ENCODE measurements at regions not wholly inside any gene's neighbourhood (a gene's known extent, or its start where the extent isn't known, plus 50 kb on each side); places are given as distances from the start of the nearest gene placed in this dataset.
A peak's percentile ranks its signal among the peaks of the same experiment; 100 is the strongest.
"Not testable (repeated sequence)": the region's sequence is repeated elsewhere in the genome, so short reads cannot be mapped to it uniquely, and the experiment has no call there.

DNA sequence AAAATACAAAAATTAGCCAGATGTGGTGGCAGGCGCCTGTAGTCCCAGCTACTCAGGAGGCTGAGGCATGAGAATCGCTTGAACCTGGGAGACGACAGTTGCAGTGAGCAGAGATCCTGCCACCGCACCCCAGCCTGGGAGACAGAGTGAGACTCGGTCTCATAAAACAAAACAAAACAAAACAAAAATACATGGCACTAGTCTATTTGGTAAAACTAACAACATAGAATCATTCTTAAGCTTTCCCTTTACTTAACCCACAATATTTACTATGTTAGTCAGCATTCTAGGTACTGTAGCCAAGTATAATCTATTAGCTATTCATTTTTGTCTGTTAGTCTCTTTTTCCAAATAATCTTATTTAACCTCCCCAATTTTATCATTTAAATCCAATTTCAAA, 1482.8 kb downstream of the SLITRK5 start:
- FAIRE-seq (no peak), DNase-seq (ENCODE audit: low spot score) (no peak)

DNA sequence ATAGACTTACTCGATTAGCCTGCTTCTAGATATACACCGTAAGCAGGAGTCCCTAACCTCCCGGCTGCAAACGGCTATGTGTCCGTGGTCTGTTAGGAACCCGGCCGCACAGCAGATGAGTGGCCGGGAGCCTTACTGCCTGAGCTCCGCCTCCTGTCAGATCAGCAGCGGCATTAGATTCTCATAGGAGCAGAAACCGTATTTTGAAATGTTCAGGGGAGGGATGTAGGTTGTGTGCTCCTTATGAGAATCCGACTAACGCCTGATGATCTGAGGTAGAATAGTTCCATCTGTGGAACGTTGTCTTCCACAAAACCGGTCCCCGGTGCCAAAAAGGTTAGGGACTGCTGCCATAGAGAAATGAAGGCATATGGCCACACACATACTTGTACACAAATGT, 1491.9 kb downstream of the SLITRK5 start:
- DNase-seq (ENCODE audit: low spot score) (no peak), FAIRE-seq (no peak)

DNA sequence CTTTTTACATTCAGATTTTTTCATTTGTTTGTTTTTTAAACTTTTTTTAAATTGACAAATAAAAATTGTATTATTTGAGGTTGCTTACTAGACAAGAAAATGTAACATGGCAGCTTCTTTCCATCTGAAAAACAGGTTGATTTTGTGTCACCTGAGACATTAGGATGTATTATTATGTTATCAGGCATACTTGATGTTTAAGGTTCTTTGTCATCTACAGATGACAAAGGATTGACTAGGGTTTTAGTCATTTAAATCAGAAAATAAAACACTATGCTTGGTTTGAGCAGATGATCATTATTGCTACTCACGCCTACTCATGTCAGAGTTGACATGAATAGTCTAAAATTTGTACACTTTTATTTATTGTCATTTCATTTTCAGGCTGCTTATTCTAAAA, 1494.5 kb downstream of the SLITRK5 start:
- DNase-seq (ENCODE audit: low spot score), result no peak
- FAIRE-seq, result no peak

DNA sequence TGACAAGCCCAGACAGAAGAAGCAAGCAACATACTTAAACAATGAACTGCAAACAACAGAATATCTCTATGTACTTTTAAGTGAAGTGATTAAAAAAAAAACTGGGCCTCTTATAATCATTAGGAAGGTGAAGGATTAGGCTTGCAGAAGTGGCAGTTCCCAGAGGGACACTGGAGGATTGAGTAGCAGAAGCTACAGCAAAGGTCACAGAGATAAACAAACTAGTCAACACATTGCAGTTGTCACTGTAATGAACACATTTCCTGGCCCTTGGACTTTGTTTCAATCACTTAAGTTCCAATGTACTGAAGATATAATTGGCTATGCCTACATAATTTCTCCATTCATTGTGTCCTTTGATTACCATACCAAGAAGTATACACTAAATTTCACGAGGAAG, 1498.8 kb downstream of the SLITRK5 start:
- no peak for DNase-seq (ENCODE audit: low spot score)
- FAIRE-seq, result no peak

DNA sequence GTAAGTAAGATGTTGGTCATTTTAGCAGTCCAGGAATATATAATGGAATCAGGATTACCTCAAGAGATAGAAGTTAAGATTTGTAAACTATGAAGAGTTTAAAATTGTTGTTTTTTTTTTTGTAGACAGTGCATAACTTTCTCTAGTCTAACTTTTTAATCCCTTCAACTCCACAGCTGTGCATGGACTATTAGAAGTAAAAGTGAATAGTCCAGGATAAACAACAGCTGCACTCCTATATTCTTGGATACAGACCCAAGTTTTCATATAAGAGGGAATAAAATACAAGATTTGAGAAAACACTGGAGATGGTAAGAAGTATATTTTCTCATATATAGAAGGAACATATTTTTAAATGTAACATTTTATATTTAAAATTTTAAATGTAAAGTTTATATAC, 1509.9 kb downstream of the SLITRK5 start:
- no peak for FAIRE-seq
- no peak for DNase-seq (ENCODE audit: low spot score)

DNA sequence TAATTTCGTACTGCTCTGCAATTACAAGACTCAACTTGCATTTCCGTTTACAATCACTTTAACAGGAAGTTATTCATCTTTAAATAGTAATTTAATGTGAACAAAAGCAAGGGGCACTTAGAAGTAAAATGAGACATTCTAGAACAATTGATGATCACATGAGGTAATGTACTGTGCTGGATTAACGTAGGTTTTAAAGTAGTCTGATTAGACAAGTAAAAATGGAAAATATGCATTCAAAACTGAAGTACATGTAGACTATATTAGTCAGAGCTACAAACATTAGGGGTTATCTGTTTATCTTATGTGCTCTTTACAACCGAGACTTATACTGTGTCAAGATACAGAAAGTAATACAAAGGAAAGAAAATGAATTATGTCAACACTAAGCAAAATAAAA, 1528.0 kb downstream of the SLITRK5 start:
- FAIRE-seq (no peak), DNase-seq (ENCODE audit: low spot score) (no peak)

DNA sequence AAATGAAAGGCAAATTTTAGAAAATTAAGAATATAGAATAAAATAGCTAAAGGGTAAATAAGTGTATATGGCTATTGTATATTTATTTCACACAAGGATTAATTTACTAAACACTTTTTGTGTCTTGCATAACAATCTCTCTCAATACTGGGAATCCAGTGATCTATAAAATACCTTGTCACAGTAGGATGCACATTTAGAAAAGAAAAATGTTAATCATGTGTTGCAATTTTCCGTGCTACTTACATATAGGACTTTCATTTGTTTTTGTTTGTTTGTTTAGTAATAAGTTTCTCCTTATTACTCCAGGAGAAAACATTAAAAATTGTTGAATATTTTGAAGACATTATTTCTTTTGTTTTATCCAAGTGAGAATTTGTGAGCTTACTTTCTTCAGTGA, 1533.3 kb downstream of the SLITRK5 start:
- DNase-seq (ENCODE audit: low spot score) (no peak), FAIRE-seq (no peak)

DNA sequence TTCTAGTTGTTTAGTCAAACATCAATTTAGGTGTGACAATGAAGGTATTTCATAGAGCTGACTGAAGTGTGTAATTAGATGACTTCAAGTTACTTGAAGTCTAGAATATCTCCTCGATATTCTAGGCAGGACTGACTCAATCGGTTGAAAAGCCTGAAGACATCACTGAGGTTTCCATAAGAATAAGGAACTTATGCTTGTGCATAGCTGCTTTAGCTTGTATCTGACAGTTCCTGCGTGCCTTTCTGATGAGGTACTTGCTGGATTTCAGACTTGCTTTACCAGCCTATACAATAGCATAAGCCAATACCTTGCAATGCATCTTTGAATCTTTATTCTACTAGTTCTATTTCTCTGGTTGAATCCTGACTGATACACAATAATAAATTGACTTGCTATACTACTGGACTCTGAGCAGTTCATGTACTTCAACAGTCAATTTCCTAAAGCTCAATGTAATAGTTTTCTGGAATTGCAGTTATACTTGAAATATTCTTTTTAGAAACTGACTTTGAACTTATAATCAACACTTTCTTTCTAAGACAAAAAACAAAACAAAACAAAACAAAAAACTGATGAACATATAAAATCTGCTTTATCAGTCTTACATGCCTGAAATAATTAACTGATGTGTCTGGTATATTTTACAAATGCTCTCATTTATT, 1534.8 kb downstream of the SLITRK5 start:
- DNase-seq (ENCODE audit: low spot score) (no peak), FAIRE-seq (no peak)

DNA sequence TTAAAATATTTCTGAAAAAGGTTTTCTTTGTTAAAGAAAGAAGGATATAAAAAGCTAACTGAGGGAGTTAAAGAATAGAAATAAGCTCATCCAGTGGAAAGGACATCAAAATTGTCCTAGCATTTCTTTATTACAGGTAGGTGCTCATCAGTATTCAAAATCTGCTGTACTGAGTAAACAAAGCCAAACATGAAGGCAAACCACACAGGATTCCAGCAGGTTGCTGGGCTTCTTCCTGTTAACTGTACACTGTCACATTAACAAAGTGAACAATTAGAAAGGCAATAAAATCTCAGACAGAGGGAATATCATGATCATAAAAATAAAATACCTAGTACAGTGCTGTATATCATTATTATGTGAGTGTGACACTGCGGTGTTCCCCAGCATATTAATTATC, 1541.0 kb downstream of the SLITRK5 start:
- FAIRE-seq (no peak), DNase-seq (ENCODE audit: low spot score) (no peak)

DNA sequence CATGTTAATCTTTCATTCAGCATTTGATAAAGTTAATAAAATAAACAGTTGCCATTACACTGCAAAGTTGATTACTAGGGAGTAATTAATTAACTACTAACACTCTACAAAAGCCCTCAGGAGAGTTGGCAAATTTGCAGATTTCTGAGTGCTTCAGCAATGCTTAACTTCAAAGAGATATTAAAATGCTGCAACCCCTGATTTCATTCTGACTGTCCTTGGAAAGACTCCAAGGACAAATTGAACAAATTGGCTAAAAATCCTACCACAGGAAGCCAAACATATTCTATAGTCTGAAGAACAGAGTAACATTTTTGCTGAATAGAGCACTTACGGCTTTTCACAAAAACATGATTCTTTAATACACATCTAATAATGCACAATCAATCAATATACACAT, 1543.0 kb downstream of the SLITRK5 start:
- no peak for DNase-seq (ENCODE audit: low spot score)

DNA sequence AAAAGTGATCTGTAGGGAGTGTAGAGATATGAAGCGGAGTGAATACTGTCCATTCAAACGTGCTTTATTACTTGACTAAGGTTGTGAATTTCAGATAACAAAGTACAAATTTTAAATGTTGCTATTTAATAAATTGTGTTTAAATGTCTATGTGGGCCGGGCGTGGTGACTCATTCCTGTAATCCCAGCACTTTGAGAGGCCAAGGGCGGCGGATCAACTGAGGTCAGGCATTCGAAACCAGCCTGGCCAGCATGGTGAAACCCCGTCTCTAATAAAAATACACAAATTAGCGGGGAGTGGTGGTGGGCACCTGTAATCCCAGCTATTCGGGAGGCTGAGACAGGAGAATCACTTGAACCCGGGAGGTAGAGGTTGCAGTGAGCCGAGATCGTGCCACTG, 1544.1 kb downstream of the SLITRK5 start:
- not testable (repeated sequence) for DNase-seq (ENCODE audit: low spot score); FAIRE-seq

More for the DNA sequence above, 1543.0 kb downstream of the SLITRK5 start:
- no peak for FAIRE-seq

DNA sequence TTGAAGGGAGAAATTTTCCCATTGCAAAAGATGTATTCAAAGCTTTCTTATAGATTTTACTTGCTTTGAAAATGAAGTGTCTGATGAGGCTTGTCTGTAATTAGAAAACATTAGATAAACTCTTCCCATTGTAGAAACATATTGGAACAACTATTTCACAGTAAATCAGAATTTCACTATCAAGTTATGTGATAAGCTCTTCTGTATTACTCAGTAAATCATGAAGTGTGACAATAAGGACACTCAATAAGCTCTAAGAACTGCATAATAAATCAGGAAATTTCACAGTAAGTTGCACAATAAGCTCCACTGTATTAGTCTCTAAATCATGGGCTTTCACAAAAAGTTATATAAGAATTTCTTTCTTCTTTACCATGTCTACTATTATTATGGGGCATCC, 1546.6 kb downstream of the SLITRK5 start:
- DNase-seq (ENCODE audit: low spot score) (no peak), FAIRE-seq (no peak)

DNA sequence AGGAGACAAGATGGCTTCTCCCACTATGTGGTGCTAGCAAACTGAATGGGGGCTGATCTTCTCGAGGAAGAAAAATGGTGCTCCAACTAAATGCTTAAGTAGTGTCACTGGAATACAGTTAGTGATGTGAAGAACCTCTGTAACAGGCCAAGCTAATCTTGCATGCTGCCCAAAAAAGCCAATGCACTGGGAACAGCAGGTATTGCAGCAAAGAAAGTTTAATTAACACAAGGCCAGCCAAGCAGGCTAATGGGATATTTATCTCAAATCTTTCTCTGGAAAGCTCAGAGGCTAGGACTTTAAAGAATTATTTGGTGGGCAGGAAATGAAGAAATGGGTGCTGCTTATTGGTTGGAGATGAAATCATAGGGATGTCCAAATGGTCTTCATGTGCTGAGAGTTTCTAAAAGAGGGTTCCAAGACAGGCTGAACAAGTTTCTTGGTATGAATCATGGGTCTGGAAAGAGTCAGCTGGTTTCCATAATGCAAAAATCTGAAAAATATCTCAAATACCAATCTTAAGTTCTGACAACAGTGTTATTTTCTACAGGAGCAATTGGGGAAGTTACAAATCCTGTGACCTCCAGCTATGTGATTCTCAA, 1550.5 kb downstream of the SLITRK5 start:
- DNase-seq (ENCODE audit: low spot score) (no peak), FAIRE-seq (no peak)

DNA sequence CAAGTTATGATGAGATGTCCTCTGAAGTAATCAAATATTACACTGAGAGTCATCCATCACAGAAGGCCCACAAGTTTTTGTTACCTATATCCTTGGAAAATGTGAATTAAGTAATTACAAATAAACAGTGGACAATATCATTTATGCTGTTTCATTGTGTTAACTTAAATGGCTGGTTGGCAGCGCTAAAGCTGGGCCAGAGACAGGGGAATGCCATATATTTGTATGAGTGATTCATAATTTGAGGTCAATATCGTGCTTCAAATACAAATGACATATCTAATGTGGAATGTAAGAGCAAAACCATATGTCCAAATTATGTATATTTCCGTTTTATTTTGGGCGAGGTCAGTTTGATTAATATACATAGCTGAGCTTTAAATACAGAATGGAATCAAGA, 1556.2 kb downstream of the SLITRK5 start:
- DNase-seq (ENCODE audit: low spot score), result no peak
- no peak for FAIRE-seq

DNA sequence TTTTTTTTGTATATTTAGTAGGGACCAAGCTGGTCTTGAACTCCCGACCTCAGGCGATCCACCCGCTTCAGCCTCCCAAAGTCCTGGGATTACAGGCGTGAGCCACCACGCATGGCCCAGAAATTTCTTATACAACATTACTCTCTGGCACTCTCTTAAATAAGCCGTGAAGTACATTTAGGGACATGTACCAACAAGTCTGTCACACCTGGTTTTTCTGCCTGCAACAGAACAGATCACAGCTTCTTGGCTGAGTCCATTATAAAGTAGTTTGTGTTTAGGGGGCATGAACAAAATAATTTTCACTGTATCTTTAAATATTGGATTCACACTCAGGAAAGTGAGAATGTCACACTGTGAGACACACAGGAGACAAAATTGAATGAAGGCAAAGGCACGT, 1567.3 kb downstream of the SLITRK5 start:
- no peak for DNase-seq (ENCODE audit: low spot score)
- FAIRE-seq, result no peak

DNA sequence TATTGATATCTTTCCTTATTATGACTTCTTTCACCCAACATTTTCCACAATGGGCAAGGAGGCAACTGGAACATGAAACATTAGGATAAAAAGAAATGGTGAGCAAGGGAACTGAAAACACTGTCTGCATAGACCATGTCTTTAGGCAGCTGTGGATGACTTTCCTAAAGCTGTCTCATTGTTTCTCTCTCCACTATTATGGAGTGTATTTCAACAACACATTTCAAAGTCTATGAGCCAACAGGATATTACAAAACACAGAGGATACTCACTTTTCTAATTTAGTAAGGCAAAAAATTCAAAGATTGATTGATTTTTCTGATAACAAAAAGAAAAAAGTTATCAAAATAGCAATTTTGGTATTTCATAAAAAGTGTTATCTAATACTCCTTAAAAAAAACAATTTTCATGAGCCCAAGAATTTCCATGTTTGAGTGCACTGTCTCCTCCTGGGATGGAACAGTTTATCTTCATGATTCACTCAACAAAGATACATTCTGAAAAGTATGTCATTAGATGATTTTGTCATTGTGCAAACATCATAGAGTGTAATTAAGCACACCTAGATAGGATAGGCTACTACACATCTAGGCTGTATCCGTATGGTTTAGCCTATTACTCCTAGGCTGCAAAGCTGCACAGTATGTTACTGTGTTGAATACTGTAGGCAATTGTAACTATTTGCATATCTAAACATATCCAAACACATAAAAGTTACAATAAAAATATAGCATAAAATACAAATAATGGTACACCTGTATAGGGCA, 1568.4 kb downstream of the SLITRK5 start:
- no peak for DNase-seq (ENCODE audit: low spot score)
- no peak for FAIRE-seq

DNA sequence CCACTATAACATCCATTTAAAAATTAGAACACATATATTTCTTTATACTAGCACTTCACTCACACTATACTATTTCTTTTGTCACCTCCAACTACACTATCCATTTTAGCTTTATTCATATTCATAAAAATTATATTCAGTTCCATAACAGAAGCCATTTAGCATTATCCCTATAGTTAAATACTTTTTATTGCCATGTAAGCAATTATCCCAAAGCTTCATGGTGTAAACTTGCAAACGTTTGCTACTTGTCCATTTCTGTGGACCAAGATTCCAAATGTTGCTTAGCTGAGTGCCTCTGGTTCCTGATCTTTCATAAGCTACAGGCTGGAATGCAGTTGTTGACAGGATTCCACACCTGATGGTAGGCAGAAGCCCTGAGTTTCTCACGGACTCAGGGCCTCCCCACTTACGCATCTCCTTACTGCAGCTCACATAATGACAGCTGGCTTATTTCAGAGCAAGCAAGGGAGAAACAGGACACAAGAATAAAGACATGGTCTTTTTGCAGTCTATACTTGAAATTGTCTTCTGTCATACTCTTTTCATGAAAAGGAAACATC, 1584.8 kb downstream of the SLITRK5 start:
- FAIRE-seq, result no peak
- DNase-seq (ENCODE audit: low spot score), result no peak

DNA sequence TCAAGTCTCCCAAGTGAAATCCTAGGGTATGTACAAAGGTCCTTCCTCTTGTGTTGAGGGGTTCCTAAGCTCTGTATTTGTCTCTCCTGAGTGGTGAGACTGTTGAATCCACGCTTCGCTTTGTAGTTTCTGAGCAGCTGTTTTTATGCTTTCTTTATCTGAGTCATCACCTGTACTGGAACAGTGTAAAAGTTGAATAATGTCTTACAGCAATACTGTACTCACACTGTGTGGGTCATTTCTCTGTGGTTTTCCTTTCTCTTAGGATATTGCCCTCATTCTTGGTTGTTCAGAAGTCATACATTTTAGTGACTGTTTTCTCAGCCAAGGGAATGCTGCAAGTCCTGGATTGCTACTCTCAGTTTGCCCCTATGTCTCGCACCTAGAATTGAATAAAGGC, 1596.6 kb downstream of the SLITRK5 start:
- FAIRE-seq, result no peak
- DNase-seq (ENCODE audit: low spot score), result peak; percentile 32

DNA sequence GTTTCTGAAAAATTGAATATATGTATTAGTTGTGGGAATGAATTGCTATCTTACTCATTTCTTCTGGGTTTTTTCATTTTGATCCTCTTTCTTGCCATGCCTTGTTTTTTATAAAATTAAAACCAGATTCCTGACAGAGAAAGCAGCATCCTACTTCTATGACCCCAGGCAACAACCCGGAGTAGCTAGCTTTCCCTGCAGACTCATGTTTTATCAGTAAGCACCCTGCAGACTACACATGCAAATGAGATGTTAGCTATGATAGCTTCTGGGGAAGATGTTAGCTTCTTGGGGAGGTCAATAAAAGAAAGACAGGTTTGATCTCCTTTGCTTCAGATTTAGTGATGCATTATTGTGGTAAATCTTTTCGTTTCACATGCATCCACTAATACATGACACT, 1598.6 kb downstream of the SLITRK5 start:
- FAIRE-seq (no peak), DNase-seq (ENCODE audit: low spot score) (no peak)

DNA sequence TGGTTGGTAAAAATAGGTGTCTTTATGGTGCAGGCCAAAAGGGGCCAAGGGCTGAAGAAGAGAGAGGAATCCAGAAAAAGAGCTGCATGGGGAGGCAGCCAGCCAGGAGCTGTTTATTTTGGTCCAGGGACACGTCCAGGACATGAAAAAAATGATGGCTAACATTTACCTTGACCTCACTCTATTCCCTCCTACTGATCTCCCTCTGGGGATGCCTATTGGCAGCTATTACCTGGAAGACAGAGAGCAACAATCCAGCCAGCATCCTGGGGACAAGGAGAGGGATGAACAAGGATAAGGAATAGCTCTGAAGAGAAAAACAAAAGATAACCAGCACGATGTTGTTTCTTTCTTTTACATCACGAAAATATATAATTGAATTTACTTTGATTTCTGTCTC, 1599.6 kb downstream of the SLITRK5 start:
- DNase-seq (ENCODE audit: low spot score) (no peak), FAIRE-seq (no peak)

DNA sequence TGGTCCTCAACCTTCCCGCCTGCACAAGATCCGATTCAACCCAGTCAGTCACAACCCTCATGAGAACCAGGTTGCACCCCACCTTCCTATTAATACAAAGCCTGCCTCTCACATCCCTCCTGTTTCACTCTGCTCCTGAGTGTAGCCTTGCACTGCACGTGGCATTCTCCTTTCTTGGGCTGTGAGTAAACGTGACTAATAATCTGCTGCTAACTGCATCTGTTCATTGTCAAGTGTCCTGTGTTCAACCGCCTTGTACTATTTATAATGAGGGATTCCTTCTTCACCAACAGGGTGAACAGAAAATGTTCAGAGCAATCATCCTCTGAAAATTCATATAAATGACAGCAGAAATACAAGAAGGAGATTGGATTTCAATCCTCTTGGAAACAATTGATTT, 1608.2 kb downstream of the SLITRK5 start:
- FAIRE-seq (no peak), DNase-seq (ENCODE audit: low spot score) (no peak)

DNA sequence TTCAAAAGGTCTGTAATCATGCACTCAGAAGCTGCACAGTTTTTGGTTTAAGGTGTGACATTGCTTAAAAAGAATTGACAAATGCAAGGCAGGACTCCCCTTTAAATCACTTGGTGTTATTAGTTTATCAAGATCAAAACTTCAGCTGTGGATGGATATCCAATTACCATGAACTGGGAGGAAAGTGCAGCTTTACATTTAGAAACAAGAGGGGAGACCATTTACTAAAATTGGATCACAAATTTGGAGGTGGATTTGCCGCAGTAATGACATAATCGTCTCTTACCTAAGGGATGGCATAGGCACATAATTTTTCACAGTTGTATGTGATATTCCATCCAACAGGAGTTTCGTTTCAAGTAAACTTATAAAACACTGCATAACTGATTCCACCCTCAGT, 1610.2 kb downstream of the SLITRK5 start:
- DNase-seq (ENCODE audit: low spot score) (no peak), FAIRE-seq (no peak)

DNA sequence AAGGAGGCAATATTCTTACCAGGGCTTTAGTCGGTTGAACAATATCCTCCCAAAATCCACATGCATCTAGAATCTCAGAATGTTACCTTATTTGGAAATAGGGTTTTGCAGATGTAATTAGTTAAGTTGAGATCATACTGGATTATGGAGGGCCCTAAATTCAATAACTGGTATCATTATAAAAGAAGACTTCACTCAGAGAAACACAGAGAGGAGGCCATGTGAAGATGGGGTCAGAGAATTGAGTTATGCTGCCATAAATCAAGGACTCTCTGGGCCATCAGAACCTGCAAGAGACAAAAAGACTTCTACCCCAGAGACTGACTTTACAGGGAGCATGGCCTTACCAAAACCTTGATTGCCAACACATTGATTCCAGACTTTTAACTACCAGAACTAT, 1611.1 kb downstream of the SLITRK5 start:
- DNase-seq (ENCODE audit: low spot score) (no peak), FAIRE-seq (no peak)

All from RCC 7860 (cell line).